NCI-H1436 treated with DMSO at 0.1 percent for 48 hours (cell line): ENCODE measurements at regions not wholly inside any gene's neighbourhood (a gene's known extent, or its start where the extent isn't known, plus 50 kb on each side); places are given as distances from the start of the nearest gene placed in this dataset.

ENCODE experiments used
- DNase-seq: peaks from one replicate; lab custom pipeline; 2025; lab: John Stamatoyannopoulos, UW

- DNase-seq, result no peak
Observed at GRCh38 chr5:31048282-31049270, 144.9 kb upstream of the CDH6 start.

- DNase-seq, result no peak
Observed at GRCh38 chr5:31047621-31048020, 145.9 kb upstream of the CDH6 start.

- no peak for DNase-seq
Observed at GRCh38 chr5:31047007-31047406, 146.5 kb upstream of the CDH6 start.

- no peak for DNase-seq
Observed at GRCh38 chr5:31036411-31036810, 157.1 kb upstream of the CDH6 start.

- no peak for DNase-seq
Observed at GRCh38 chr5:31033295-31033694, 160.2 kb upstream of the CDH6 start.

- no peak for DNase-seq
Observed at GRCh38 chr5:31029925-31030324, 163.6 kb upstream of the CDH6 start.

- DNase-seq, result no peak
Observed at GRCh38 chr5:31027721-31028120, 165.8 kb upstream of the CDH6 start.

- DNase-seq, result no peak
Observed at GRCh38 chr5:31023105-31023504, 170.4 kb upstream of the CDH6 start.

GRCh38 chr5:31021181-31021624 lies 172.3 kb upstream of the CDH6 start:
- DNase-seq, result no peak

GRCh38 chr5:31008231-31008630 lies 185.3 kb upstream of the CDH6 start:
- no peak for DNase-seq

- DNase-seq, result no peak
Observed at GRCh38 chr5:31007672-31008071, 185.8 kb upstream of the CDH6 start.

GRCh38 chr5:31000287-31000686 lies 193.2 kb upstream of the CDH6 start:
- DNase-seq, result no peak

GRCh38 chr5:30997681-30998080 lies 195.8 kb upstream of the CDH6 start:
- no peak for DNase-seq

- no peak for DNase-seq
Observed at GRCh38 chr5:30994902-30995301, 198.6 kb upstream of the CDH6 start.

GRCh38 chr5:30994176-30994575 lies 199.3 kb upstream of the CDH6 start:
- DNase-seq, result no peak

GRCh38 chr5:30991462-30991861 lies 202.0 kb upstream of the CDH6 start:
- no peak for DNase-seq

GRCh38 chr5:30981576-30981975 lies 211.9 kb upstream of the CDH6 start:
- no peak for DNase-seq

- DNase-seq, result no peak
Observed at GRCh38 chr5:30968971-30969370, 224.5 kb upstream of the CDH6 start.

- no peak for DNase-seq
Observed at GRCh38 chr5:30960036-30960435, 233.4 kb upstream of the CDH6 start.

- no peak for DNase-seq
Observed at GRCh38 chr5:30959238-30959637, 234.2 kb upstream of the CDH6 start.

GRCh38 chr5:30957591-30957990 lies 235.9 kb upstream of the CDH6 start:
- no peak for DNase-seq

GRCh38 chr5:30956251-30956650 lies 237.2 kb upstream of the CDH6 start:
- no peak for DNase-seq

GRCh38 chr5:30937070-30937469 lies 256.4 kb upstream of the CDH6 start:
- DNase-seq, result no peak

GRCh38 chr5:30933599-30933998 lies 259.9 kb upstream of the CDH6 start:
- no peak for DNase-seq
